HG03066 (cell line): ENCODE measurements at regions not wholly inside any gene's neighbourhood (a gene's known extent, or its start where the extent isn't known, plus 50 kb on each side); places are given as distances from the start of the nearest gene placed in this dataset.

Source experiments
- ATAC-seq: cut with Tn5 transposase; IDR thresholded peaks from one replicate; pipeline ENCODE4 v1.9.1; 2021; ENCODE audit warnings: low read depth; ENCODE audit not compliant: unreplicated experiment

DNA sequence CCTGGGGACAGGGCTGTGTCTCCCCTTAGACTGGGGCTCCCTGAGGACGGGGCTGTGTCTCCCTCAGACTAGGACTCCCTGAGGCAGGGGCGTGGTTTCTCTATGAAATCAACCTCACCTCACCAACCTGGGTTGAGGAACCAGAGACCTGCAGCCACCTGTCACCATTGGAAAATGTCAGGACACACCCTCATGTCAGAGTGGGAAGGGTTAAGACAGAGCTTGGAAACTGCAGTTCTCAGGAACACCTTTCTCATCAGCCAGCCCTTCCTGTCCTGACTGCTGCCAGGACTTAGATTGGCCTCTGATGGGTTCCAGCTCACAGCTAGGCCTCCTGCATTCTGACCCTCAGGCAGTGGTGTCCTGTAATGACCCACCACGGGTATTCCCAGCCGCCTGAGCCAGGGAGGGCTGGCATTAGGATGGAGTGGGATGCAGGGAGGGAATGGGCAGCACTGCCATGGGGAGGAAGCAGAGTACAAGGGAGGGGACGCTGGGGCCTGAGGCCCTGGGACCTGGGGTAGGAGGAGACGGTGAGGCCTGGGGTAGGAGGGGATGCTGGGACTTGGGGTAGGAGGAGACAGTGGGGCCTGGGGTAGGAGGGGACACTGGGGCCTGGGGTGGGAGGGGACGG, 76.3 kb downstream of the MRPL14 start:
- ATAC-seq: no peak

DNA sequence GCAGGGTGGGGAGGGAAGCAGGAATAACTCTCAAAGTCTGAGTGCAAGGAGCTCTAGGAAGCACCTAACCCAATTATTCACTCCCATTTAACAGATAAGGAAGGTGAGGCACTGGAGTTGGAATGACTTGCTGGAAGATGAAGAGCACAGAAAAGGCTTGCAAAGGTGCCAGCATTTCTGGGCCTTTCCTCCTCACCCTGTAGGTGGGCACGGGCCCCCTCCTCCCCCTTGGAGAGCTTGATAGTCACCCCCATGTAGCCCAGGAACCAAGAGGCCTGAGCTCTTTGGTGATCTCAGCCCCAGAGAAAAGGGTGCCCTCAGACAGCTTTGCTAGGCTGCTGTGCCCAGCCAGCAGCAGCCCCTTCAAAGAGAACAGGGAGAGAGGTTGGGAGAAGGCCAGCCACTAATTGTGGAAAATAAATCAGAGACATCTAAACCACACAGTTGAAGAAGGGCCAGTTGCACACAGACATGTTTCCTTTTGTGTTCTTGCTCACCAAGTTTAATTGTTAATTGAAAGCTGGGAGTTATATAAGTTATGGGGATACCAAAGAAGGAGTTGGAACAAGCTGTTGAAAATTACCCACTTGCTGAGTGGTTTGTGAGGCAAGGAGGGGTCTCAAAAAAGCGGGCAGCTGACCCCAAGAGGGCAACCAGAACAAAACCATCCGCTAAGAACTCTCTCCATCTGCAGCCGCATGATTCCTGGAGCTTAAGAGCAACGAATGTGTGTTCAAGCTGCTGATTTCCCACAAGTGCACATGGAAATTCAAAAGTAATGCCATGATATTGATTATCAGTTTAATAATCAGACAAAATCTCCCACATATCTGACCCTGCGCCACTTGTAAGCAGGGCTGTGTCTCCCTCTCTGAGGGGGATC, 77.0 kb downstream of the MRPL14 start:
- ATAC-seq: no peak

GRCh38 chr6:44049163-44049988, 77.9 kb downstream of the MRPL14 start:
- no peak for ATAC-seq

GRCh38 chr6:44048277-44048676, 79.0 kb downstream of the MRPL14 start:
- no peak for ATAC-seq

DNA sequence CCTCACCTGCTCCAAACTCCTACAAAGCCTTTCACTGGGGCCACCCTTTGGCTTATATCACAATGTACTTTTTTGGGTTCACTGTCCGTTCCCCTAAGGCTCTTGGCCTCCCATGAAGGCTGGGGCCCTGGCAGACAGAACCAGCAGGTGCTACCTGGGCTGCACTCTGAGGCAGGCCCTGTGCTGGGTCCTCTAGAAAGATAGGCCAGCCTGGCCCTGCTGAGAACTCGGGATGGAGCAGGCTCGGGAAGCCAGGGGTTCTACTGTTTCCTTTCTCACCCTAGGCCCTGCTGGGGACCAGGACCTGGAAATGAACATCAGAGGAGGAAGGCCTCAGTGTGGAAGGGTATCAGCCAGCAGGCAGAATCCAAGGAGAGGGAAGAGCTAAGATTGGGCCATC, 79.5 kb downstream of the MRPL14 start:
- no peak for ATAC-seq

DNA sequence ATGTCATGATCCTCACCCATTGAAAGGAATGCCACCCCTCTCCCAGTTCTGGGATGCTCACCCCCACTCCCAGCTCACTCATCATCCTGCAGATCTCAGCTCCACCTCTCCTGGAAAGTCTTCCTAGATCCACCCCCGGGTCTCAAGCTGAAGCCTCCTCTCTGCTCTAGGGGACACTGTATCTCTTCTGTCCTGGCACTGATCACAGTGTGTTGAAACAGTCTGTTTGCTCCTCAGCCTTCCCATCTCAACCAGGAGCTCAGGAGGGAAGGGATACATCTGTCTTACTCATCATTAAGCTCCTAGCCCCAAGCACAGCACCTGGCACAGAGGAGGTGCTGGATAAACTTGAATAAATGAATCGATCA, 80.1 kb downstream of the MRPL14 start:
- ATAC-seq: no peak

GRCh38 chr6:44046516-44047178, 80.6 kb downstream of the MRPL14 start:
- ATAC-seq: no peak

DNA sequence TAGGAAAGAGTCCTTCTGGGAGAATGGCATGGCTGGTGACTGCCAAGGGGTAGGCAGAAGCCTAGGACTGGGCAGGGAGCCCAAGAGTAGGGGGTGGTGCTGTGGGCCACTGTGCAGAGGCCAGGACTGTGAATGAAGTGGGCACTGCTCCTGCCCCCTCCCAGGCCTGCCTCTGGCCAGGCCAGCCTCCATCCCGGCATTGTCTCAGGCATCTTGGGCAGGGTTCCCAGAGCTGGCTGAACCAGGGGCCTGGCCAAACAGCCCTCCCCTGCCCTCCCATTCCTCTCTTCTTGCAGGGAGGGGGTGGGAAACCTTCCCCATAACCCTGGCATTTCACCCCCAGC, 81.6 kb downstream of the MRPL14 start:
- ATAC-seq: no peak

GRCh38 chr6:44044940-44045671, 82.1 kb downstream of the MRPL14 start:
- no peak for ATAC-seq

GRCh38 chr6:44044154-44044539, 83.1 kb downstream of the MRPL14 start:
- no peak for ATAC-seq

DNA sequence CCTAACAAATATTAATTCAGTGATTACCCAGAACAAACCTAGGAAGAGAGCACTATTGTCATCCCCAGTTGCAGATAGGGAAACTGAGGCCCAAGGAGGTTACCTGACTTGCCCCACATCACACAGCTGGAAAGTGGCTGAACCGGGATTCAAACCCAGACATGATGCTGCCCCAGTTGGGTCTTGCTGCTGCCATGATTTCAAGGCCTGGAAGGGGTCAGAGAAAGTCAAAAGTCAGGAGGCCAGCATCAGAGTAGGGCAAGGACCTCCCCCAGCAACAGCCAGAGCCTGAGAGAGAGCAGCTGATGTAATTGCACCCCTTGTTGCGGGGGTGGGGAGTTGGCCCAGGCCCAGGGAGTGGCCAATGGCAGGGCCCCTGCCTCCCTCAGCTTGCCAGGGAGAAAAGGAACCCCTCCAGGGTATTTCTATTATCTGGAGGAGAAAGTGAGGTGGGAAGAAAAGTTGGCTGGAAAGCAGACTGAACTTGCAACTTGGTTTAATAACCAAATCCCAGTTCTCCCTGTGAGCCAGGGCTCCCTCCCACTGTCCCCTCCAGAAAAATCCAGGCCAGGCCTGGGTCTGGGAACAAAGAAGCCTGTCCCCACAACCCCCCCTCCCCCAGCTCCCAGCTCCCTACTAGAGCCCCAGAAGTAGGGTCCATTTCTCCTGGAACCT, 83.6 kb downstream of the MRPL14 start:
- no peak for ATAC-seq

DNA sequence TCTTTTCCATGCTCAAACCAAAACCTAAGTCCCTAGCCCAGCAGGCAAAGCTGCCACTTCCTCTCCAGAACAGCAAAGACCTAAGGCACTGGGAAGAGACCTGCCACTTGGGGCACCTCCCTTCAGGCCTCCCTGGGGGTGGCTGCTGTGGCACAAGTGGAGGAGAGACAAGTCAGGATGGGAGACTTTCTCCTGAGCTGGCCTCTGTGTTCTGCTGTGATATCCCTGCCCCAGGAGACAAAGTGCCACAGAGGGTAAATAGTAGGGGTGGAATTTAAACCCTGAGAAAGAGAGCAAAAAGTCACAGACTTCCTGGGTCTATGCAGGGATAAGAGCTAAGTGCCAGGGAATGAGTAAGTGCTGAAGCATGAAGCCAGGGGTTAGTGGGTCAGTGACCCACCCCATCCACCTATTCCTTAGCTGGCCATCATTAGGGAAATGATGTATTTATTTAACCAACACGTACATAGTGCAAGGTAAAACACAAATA, 84.2 kb downstream of the MRPL14 start:
- ATAC-seq: no peak

- ATAC-seq: no peak
These were observed 84.8 kb downstream of the MRPL14 start for GRCh38 chr6:44042261-44042988.

GRCh38 chr6:44041461-44042260, 85.6 kb downstream of the MRPL14 start:
- ATAC-seq: no peak

- no peak for ATAC-seq
These were observed 86.5 kb downstream of the MRPL14 start for GRCh38 chr6:44040786-44041185.

DNA sequence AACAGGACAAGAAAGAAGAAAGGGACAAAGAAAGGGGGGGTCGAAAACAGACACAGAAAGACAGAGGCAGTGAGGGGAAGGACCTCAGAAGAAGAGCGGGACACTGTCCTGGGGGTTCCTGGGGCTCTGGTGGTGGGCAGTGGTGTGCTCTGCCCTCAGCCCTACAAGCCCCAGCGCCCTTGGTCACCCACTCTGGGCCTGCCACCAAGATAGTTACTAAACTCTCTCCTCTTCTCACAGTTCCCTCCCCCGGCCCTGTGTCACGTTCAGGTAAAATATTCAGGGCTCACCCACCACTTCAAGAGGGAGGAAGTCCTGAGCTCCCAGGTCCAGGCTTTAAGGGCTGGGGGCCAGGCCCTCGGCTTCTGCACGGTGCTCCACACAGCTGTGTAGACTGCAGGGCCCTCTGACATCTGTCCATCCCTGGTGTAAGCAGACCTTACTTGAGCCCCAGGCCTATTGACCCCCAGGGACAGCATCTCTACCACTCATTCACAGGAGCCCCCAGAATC, 87.4 kb downstream of the MRPL14 start:
- no peak for ATAC-seq

DNA sequence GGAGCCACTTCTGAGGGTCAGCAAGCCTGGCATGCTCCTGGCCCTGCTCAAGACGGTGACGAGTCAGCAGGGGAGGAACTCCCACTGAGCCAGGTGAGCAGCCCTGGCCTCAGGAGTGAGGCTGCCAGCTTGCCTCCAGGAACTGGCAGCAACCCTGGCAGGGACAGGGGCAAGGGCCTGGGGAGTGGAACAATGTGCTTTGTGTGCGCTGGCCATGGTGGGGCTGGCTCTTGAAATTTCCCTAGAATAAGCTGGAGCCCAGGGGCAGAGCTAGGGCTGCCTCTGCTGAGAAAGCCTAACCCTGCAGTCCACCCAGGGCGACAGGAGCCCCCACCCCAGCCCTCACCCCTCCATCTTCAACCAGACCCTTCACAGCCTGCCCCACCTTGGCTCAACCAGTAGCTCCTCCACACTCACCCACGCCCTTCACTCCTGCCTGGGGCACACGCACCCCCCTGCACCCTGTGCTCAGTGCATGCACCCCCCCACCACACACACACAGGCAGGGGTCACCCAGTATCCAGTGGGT, 88.0 kb downstream of the MRPL14 start:
- ATAC-seq: no peak
